ENCODE measurements at regions not wholly inside any gene's neighbourhood (a gene's known extent, or its start where the extent isn't known, plus 50 kb on each side); places are given as distances from the start of the nearest gene placed in this dataset.
A peak's percentile ranks its signal among the peaks of the same experiment; 100 is the strongest.

DNA sequence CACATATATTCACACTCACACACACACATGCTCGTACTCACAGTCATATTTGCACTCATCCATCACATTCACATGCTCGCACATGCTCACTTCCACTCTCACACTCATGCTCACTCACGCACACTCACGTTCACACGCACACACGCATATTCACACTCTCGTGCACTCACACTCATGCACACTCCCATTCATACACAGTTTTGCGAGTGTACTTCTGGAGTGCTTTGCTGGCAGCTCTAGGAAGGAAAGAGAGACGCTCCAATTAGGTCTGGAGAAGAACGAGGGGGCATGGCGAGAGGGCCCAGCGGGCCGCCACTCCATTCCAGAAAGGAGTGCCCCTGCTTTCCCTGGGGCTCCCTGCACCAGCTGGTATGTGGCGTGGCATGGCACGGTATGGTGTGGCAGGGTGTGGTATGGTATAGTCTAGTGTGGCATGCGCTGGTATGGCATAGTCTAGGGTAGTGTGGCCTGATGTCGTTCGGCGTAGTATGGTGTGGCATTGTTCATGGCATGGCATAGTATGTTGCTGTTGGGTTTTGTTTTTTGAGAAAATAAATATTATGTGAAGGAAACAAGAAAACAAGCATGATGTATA is 216.8 kb upstream of the CDYL start:
- Mint-ChIP-seq H3K27me3 (peaks cover 1% of the 10 kb centered on the region), H3K36me3 (no peaks in the 10 kb centered on the region), H3K4me1 (no peaks in the 10 kb centered on the region), H3K4me3 (no peak overlapping the region), H3K27ac (no peak overlapping the region), H3K9me3 (no peaks in the 10 kb centered on the region)

DNA sequence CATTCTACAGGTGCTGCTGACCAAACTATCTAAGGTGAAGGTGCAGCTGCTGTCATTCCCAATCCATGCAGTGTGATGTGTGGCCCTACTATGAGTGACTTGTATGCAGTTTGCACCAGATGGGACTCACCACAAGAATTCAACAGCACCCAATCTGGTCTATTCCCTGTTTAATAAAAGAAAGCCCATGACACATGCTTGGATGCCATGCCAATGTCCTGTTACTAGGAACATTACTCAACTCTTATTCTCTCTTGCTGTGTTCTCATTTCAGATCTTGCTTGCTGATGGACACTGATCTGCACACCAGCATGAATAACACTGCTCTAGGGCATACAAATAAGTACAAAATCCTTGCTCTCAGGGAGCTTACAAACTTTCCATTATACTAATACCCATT is 221.6 kb upstream of the CDYL start:
- H3K4me3 Mint-ChIP-seq, result no peak overlapping the region
- peaks cover 1% of the 10 kb centered on the region for H3K36me3 Mint-ChIP-seq

DNA sequence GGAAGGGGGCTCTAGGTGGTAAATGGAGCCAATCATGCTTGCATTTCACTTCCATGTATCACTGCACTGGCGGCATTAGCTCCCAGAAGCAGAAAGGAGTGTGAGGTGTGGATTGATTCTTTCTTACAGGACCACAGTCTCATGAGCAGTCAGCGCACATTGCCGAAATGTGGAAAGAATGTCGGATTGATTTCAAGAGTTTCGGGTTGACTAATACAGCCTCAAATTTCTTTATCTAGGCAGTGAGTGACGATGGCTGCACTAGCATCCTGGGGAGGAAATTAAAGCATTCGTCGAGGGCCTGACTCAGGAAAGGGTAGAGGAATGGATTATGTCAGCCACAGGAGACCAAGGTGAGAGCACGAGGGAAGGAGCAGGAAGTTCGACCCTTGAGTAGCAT is 222.8 kb upstream of the CDYL start:
- H3K36me3 Mint-ChIP-seq, result peaks cover 1% of the 10 kb centered on the region

More for the DNA sequence above, 221.6 kb upstream of the CDYL start:
- H3K4me1 Mint-ChIP-seq, result no peaks in the 10 kb centered on the region
- peaks cover 9% of the 10 kb centered on the region for H3K27me3 Mint-ChIP-seq
- no peak overlapping the region for H3K27ac Mint-ChIP-seq
- H3K9me3 Mint-ChIP-seq, result no peaks in the 10 kb centered on the region

DNA sequence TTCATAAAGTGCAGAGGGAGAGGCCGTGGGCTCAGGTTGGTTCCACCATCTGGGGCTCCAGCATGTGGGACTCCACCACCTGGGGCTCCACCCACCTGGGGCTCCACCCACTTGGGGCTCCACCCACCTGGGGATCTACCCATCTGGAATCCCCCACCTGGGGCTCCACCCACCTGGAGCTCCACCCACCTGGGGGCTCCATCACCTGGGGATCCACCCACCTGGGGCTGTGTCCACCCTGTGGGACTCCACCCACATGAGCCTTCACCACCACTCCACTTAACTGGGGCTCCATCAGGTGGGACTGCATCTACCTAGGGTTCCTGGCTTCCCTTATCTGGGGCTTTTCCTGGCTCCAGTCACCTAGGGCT is 226.0 kb upstream of the CDYL start:
- H3K27ac Mint-ChIP-seq, result no peak overlapping the region
- peaks cover 1% of the 10 kb centered on the region for H3K36me3 Mint-ChIP-seq
- H3K4me1 Mint-ChIP-seq, result no peaks in the 10 kb centered on the region
- H3K4me3 Mint-ChIP-seq, result no peak overlapping the region
- H3K9me3 Mint-ChIP-seq, result no peaks in the 10 kb centered on the region
- peaks cover 9% of the 10 kb centered on the region for H3K27me3 Mint-ChIP-seq

More for the DNA sequence above, 222.8 kb upstream of the CDYL start:
- Mint-ChIP-seq H3K27me3 (peaks cover 9% of the 10 kb centered on the region), H3K27ac (peak overlapping the region; percentile 18), H3K9me3 (no peaks in the 10 kb centered on the region), H3K4me3 (no peak overlapping the region), H3K4me1 (no peaks in the 10 kb centered on the region)

DNA sequence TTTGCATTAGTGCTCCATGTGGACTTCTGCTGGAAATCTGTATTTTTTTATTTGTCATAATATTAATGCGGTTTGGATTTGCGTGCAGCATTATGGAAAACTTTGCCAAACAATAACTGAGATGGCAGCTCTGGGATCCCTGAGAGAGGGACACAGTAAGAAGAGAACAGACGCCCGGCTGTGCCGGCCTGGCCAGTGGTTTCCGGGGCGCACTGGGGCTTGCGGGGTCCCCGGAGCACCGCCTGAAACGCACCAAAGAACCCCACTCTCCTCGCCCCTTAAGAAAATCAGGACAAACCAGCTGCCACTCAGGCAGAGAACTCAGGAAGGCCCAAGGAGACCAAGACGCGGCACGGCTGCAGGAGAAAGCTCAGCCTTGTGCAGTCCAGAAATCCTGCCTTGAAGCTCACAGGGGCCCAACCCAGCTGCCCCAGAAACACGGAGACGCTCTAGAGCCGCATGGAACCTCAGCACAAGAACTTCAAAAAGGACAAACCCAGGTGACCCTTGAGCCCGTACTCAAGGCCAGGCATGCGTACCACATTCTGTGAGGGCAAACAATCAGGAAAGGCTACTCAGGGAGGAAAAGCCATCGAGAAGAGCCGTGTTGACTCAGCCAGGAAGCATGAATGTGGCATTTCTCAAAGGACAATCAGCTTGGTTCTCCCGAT is 226.5 kb upstream of the CDYL start:
- no peaks in the 10 kb centered on the region for H3K9me3 Mint-ChIP-seq
- peaks cover 1% of the 10 kb centered on the region for H3K36me3 Mint-ChIP-seq
- no peak overlapping the region for H3K4me3 Mint-ChIP-seq
- no peaks in the 10 kb centered on the region for H3K4me1 Mint-ChIP-seq
- no peak overlapping the region for H3K27ac Mint-ChIP-seq
- peaks cover 9% of the 10 kb centered on the region for H3K27me3 Mint-ChIP-seq

DNA sequence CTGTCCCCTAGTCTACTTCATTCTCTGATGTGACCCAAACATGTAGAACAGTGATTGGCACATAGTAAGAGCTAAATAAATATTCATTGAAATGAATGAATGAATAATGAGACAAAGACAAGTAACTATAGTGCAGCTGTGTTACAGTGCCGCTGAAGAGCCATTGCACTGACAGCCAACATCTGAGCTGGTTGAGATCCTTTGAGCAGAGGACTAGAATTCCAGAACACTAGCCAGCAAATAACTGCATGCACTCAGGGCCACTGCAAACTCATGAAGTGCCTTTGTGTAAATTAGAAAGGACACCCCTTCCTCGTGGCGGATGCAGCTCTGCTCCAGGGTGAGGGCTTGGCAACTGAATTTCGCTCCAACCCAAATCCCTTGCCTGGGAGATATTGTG is 230.3 kb upstream of the CDYL start:
- Mint-ChIP-seq H3K27ac (no peak overlapping the region), H3K36me3 (peaks cover 1% of the 10 kb centered on the region), H3K4me3 (no peak overlapping the region), H3K4me1 (no peaks in the 10 kb centered on the region), H3K27me3 (no peaks in the 10 kb centered on the region), H3K9me3 (no peaks in the 10 kb centered on the region)

DNA sequence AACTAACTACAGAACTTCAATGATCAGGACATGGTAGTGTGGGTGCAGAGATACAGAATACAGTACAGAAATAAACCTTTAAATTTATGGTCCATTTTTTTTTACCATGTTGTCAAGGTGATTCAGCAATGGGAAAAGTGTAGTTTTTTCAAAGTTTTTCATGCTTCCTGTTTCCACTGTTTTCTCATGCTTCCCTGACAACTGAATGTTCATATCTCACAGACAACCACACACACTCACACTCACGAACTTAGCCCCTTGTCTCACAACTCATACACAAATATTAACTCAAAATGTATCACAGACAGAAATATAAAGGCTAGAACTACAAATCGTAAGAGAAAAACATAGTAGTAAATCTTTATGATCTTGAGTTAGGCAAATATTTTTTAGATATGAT is 232.6 kb upstream of the CDYL start:
- Mint-ChIP-seq H3K9me3 (no peaks in the 10 kb centered on the region), H3K36me3 (no peaks in the 10 kb centered on the region), H3K4me3 (no peak overlapping the region)

DNA sequence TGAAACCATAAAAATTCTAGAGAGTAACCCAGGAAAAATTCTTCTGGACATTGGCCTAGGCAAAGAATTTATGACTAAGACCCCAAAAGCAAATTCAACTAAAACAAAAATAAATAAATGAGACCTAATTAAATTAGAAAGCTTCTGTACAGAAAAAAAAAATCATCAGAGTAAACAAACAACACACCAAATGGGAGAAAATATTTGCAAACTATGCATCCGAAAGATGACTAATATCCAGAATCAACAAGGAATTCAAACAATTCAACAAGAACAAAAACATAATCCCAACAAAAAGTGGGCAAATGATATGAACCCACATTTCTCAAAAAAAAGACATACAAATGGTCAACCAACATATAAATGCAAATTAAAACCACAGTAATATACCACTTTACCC is 242.6 kb upstream of the CDYL start:
- Mint-ChIP-seq H3K36me3 (peaks cover 2% of the 10 kb centered on the region), H3K9me3 (peaks cover 47% of the 10 kb centered on the region), H3K27me3 (peaks cover 37% of the 10 kb centered on the region), H3K4me1 (no peaks in the 10 kb centered on the region), H3K4me3 (no peak overlapping the region), H3K27ac (no peak overlapping the region)

More for the DNA sequence above, 232.6 kb upstream of the CDYL start:
- Mint-ChIP-seq H3K27ac (no peak overlapping the region), H3K4me1 (no peaks in the 10 kb centered on the region), H3K27me3 (no peaks in the 10 kb centered on the region)

DNA sequence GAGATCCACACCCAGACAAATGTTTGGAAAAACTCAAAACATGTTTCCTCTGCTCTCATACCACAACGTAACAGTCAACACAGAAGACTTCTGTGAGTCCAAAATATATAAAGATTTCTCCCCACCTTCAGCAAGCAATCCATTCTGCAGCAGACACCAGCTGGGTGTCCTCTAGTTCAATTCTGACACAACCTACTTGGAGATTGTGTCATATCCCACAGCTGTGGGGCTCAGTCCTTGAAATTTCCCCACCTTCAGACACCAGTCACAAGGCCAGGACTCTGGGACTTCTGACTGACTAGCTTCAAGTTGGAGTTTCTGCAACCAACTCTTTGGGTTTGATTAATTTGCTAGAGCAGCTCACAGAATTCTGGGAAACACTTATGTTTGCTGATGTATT is 244.8 kb upstream of the CDYL start:
- H3K27ac Mint-ChIP-seq, result no peak overlapping the region
- peaks cover 3% of the 10 kb centered on the region for H3K36me3 Mint-ChIP-seq
- peaks cover 46% of the 10 kb centered on the region for H3K27me3 Mint-ChIP-seq
- no peak overlapping the region for H3K4me3 Mint-ChIP-seq
- no peaks in the 10 kb centered on the region for H3K4me1 Mint-ChIP-seq
- H3K9me3 Mint-ChIP-seq, result peaks cover 49% of the 10 kb centered on the region

DNA sequence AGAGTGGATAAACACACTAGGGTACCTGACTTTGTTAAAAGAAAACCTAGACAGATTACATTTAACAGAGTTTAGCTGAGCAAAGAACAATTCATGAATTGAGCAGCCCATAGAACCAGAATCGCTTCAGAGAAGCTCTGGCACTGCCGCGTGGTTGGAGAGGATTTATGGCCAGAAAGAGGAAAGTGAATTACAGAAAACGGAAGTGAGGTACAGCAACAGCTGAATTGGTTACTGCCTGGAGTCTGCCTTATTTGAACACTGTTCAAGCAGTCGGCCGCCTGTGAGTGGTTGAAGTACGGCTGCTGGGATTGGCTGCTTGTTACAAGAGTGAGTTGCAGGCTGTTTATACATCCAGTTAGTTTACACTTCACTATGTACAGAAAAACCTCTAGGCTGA is 253.8 kb upstream of the CDYL start:
- Mint-ChIP-seq H3K9me3 (peaks cover 14% of the 10 kb centered on the region), H3K27me3 (peaks cover 36% of the 10 kb centered on the region), H3K4me3 (no peak overlapping the region), H3K36me3 (no peaks in the 10 kb centered on the region), H3K4me1 (no peaks in the 10 kb centered on the region), H3K27ac (no peak overlapping the region)

DNA sequence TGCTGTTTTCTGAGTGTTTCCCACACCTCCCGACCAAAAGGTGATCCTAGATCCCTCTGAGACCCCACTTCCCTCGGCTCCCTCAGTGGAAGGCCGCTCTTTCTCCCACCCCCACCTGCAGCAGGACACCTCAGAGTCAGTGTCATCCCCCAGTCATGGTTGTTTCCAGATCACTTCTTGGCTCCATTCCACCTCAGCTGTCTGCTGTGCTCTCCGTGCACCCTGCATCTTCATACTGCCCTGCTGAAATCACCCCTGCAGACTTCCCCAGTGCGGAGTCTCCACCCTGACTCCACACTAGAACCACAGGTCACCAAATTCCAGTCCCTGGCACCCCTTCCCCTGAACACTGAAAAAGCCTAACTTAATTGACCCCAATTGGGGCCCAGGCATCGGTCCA is 255.1 kb upstream of the CDYL start:
- H3K9me3 Mint-ChIP-seq, result peaks cover 7% of the 10 kb centered on the region
- no peak overlapping the region for H3K27ac Mint-ChIP-seq
- H3K36me3 Mint-ChIP-seq, result no peaks in the 10 kb centered on the region
- H3K4me1 Mint-ChIP-seq, result no peaks in the 10 kb centered on the region
- H3K4me3 Mint-ChIP-seq, result no peak overlapping the region
- H3K27me3 Mint-ChIP-seq, result peaks cover 30% of the 10 kb centered on the region

DNA sequence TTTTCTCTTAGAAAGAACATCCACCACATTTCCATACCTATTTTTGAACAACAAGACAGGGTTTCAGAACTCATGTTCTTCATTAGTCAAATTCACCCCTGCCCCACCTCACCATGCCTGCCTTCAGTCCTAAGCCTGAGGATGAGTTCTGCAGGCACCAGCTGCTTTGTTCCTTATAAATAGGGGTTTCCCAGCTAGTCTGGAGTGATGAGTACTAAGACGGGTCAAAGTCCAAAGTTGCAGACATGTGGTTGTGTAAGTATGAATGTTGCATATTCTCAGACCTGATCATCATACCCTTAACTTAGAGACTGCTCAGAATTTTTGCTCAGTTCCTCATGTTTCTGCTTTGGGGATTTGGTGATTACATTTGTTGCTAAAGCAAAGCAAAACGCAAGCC is 257.7 kb upstream of the CDYL start:
- Mint-ChIP-seq H3K27ac (no peak overlapping the region), H3K36me3 (no peaks in the 10 kb centered on the region), H3K27me3 (peaks cover 24% of the 10 kb centered on the region), H3K9me3 (peaks cover 7% of the 10 kb centered on the region), H3K4me3 (no peak overlapping the region), H3K4me1 (no peaks in the 10 kb centered on the region)

DNA sequence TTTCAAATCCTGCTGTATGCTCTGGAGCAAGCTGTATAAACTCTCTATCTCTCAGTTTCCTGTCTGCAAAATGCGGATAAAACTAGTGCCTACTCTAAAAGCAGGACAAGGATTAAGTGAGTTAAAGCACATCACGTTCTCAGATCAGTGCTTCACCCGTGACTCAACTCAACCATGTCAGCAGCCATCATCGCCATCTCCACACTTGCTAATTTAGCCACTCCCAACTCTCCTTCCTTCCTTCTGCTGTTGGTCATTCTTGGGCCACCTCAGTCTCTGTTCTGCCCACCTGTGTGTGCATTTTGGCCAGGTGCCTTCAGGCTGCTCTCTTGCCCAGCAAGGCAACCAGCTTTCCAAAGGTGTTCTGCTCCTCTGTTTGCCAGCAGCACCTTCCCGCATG is 260.0 kb upstream of the CDYL start:
- Mint-ChIP-seq H3K36me3 (no peaks in the 10 kb centered on the region), H3K27ac (no peak overlapping the region), H3K9me3 (peaks cover 7% of the 10 kb centered on the region), H3K27me3 (peaks cover 11% of the 10 kb centered on the region), H3K4me3 (no peak overlapping the region), H3K4me1 (no peaks in the 10 kb centered on the region)

DNA sequence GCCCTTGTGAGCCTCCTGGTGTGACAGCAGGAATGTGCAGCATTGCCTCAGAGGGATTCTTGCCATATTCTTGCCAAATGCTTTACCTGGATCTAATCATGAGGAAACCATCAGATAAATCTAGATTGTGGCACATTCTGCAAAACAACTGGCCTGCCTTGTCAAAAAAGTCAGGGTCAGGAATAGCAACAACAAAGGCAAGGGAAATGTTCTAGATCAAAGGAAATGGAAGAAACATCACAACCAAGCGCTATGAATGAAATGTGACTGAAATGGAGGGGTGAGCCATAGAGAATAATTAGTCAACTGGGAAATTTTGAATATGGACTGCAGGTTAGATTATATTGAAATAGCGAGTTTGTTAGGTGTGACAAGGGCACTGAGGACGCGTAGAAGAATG is 262.6 kb upstream of the CDYL start:
- Mint-ChIP-seq H3K27ac (no peak overlapping the region), H3K27me3 (peaks cover 10% of the 10 kb centered on the region), H3K36me3 (no peaks in the 10 kb centered on the region), H3K9me3 (no peaks in the 10 kb centered on the region), H3K4me1 (no peaks in the 10 kb centered on the region), H3K4me3 (no peak overlapping the region)

DNA sequence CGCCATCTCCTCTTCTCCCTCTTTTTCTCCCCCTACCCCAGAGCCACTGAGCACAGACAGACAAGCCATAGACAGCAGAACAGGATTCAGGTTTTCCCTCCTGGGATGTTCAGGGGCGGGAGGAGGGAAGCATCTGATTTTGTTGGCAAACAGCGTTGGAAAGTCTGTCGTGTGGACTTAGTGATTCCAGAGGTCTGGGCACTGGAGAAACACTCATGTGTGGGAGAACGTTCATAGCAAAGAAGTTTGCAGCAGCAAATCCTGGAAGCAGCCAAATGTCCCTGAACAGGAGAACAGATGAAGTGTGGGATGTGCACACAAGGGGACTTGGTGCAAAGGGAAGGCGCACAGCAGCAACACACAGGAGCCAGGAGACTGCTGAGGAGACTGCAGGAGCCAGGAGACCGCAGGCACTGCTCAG is 264.1 kb upstream of the CDYL start:
- no peaks in the 10 kb centered on the region for H3K36me3 Mint-ChIP-seq
- no peak overlapping the region for H3K4me3 Mint-ChIP-seq
- H3K9me3 Mint-ChIP-seq, result no peaks in the 10 kb centered on the region
- peaks cover 12% of the 10 kb centered on the region for H3K27me3 Mint-ChIP-seq
- H3K27ac Mint-ChIP-seq, result no peak overlapping the region
- no peaks in the 10 kb centered on the region for H3K4me1 Mint-ChIP-seq

DNA sequence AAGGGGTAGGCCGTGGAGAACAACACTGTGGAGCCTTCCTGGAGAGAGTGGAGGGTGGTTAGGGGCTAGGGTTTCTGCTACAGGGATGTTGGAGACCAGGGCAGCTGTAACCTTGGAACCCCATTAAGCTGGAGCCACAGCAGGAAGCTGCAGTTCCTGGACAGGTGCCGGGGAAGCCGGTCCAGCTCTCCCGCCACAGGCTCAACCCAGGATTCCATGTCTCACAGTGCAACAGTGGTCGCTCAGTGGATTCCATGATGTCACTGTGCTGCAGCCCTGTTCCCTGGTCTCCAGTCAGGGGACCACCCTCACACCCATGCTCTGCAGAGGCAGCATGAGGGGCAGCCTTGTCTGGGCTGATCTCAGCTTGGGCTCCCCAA is 264.6 kb upstream of the CDYL start:
- Mint-ChIP-seq H3K36me3 (no peaks in the 10 kb centered on the region), H3K27me3 (peaks cover 12% of the 10 kb centered on the region), H3K27ac (no peak overlapping the region), H3K4me3 (no peak overlapping the region), H3K9me3 (no peaks in the 10 kb centered on the region), H3K4me1 (no peaks in the 10 kb centered on the region)
